ENCODE measurements at regions not wholly inside any gene's neighbourhood (a gene's known extent, or its start where the extent isn't known, plus 50 kb on each side); places are given as distances from the start of the nearest gene placed in this dataset.
"Not testable (repeated sequence)": the region's sequence is repeated elsewhere in the genome, so short reads cannot be mapped to it uniquely, and the experiment has no call there.

DNA sequence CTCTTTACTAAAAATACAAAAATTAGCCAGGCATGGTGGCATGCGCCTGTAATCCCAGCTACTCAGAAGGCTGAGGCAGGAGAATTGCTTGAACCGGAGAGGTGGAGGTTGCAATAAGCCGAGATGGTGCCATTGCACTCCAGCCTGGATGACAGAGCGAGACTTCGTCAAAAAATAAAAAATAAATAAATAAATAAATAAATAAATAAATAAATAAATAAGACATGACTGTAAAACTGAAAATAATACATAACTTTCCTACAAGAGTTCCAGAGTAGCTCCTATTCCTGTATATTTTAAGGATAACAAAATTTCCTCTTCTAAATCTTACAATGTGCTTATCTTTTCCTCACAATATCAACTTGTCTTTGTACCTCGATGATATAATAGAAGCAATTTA, 549.4 kb downstream of the TRAM1L1 start:
- not testable (repeated sequence) for DNase-seq

DNA sequence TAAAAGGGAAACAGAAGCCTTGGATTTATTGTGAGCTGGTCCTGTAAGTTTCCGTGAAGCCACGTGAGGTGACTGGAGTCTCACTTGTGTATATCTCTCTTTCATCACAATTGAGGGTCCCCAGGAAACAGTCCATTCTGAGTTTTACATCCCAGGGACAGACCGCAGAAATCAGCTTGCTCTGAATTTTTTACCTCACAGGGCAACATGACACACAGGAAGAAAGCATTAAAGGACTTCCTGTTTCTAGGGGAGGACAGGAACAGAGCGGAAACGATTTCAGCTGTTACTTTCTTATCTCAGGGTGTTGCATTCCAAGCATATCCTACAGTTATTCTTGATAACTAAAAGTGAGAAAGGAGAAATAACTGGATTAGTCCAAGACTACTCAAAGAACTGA, 553.5 kb downstream of the TRAM1L1 start:
- DNase-seq, result no peak

DNA sequence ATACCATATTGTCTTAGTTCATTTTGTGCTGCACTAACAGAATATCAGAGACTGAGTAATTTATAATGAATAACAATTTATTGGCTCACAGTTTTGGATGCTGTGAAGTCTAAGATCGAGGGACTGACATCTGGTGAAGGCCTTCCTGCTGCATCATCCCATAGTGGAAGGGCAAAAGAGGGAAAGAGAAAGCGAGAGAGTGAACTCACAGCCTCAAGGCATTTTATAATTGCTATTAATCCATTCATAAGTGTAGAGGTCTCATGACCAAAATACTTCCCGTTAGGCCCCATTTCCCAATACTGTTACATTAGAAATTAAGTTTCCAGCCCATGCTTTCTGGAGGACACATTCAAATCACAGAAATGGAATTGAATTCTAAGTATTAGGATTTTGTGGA, 554.4 kb downstream of the TRAM1L1 start:
- DNase-seq, result no peak

DNA sequence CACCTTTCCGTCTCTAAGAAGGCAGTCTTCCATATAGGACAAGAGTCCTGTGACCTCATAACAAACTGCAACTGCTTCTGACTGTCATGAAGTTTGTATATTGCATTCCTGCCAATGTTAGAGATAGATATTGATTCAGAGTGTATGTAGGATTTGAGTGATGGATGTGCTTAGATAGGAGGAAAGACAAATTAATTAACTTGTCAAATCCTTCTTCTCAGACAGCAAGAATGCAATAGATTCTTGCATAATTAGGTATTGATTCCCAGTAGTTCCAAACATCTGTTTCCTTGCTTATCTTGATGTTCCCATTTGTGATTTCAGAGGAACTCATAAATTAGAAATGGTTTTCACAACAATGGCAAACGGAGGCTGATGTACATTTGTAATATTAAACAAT, 555.3 kb downstream of the TRAM1L1 start:
- no peak for DNase-seq

DNA sequence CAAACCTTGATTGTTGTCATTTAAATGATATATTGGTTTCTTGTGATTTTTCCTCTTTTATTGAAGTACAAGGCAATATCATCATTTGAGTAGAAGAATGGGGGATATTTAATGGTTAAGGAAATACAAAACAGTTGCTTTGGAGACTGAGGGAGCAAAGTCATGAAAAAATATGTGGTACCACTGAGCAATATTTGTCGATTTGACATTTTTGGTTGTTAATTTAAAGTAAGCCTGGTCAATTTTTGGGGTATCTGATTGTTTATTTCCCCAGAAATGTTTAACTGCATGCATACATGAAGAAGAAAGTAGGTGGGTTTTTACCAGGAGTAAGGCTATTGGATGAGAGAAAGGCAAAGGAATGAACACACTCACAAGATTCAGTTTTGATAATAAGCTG, 556.2 kb downstream of the TRAM1L1 start:
- DNase-seq, result no peak

DNA sequence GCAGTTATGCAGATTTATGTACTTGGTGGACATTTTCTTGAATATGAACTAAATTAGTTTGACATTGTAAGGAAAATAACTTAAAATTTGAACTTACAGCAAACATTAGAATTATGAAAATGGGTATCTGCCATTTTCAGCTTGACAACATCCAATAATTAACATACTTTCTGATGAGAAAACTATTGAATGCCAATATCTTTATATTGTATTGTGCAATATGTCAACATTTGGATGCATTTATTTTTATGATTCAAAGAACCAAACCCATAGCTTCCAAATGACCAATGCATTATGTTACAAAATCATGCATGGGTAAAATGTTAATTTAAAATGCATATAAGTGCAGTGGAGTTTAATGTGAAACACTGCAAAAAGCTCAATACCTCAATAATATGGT, 562.5 kb downstream of the TRAM1L1 start:
- no peak for DNase-seq

DNA sequence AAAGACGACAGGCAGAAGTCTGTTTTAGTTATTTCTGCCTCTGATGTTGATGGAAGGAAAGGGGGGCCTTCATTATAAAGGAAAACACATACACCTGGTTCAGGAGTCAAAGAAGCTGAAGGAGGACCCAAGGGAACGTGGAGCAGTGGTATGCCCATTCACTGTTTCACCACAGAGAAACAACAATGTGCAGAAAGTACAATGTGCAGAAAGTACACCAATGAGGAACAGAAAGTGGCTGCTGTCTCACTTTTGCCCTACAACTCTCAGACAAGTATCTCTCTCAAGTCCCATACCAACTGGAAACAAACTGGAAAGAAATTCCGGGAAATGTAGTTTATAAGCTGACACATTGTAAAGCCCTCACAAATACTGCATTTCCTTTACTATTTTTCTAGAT, 564.5 kb downstream of the TRAM1L1 start:
- DNase-seq, result no peak

DNA sequence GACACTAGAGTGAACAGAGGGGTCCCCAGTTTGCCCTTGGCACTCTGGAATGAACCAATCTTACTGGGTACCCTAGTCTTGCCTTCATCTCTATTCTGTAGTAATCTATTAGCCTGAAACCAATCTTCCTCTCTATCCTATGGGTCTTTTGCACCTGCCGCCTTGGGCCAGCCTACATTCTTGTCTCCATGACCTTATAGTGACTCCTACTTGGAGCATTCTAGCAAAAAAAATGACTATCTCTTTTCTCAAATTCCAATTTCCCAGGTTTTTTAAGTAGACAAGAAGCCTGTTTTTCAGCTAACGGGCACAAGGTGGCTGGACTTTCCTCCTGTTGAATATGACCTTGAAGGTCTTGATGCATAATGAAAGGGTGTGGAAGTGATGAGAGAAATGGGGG, 568.7 kb downstream of the TRAM1L1 start:
- DNase-seq, result no peak

DNA sequence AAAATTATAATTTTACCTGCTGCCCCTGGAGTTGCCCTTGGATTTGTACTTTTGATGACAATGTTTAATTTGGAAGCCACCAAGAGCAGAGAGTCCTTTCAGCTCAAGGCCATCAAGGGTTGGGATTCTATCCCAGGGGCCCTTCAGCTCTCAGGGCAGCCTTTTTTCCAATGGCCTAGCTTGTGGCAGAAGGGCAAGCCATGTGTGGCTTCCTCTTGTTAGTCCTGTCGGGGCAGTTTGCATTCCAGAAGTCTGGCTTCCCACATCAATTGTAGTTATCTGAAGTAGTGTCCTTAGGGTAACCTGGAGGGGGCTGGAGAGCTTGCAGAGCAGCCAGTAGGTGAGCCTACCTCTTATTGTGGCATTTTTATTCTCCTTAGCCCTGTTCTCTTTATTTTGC, 569.4 kb downstream of the TRAM1L1 start:
- DNase-seq, result no peak

DNA sequence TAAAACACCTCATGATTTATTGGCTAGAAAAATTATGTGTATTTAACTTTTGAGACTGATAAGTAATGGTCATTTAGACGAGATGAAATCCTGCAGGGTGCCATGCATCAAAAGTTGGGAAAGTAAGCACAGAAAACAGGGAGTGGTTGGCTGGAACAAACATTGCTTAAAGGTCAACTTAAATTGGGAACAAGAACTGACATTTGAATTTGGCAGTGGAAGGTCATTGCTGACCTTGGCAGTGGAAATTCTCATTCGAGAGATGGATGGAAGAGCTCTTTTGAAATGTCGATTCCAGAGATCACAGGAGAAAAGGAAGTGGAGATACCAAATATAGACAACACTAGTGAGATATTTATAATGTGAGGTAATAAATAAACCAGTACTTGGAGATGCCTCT, 572.8 kb downstream of the TRAM1L1 start:
- no peak for DNase-seq

DNA sequence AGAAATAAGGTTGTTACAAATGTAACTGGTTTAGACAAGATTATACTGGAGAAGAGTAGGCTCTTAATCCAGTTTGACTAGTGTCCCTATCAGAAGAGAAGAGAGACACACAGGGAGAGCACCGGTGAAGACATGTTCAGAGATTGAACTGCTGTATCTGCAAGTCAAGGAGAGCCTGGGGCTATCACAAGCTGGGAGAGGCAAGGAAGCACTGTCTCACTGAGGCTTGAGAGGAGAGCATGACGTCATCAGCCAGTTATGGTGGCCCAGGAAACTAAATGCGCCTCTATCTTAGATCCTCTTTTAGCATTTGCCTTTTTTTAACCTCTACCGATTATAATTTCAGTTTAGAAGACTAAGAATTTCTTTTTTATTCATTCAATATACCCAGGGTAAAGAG, 583.4 kb downstream of the TRAM1L1 start:
- DNase-seq, result no peak

DNA sequence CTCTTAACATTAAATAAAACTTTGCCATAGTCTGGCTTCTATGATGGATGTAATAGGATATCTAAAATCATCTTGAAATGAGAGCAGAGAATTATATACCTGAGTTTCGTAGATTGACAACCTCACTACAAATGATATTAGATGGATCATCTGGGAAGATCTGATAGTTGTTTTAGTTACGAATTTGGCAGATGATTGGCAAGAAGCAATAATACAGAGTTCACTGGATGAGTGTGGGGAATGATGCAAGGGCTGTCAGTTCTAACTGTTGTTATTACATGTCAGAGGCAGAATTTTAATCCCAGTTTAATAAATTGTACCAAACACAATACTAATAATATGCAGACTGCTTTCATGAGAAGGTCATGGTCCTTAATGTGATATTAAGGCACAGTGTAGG, 585.2 kb downstream of the TRAM1L1 start:
- DNase-seq, result no peak

DNA sequence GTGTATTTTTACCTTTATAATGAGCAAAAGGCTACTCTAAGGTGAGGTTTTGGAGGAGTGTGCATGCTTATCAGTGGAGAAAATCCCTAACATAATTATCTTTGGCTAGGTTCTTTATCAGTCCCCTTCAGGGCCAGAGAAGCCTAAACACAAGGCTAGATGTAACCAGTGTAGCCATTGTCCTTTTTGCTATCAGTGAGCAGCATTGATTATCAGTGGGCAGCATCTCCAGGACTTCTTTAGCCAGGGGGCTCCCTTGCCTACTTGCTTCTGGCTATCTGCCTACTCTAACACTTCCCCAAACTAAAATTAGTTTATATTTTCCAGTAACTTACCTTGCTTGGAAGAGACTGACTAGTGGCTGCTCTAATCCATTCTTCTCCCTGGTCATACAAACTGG, 595.6 kb downstream of the TRAM1L1 start:
- no peak for DNase-seq

DNA sequence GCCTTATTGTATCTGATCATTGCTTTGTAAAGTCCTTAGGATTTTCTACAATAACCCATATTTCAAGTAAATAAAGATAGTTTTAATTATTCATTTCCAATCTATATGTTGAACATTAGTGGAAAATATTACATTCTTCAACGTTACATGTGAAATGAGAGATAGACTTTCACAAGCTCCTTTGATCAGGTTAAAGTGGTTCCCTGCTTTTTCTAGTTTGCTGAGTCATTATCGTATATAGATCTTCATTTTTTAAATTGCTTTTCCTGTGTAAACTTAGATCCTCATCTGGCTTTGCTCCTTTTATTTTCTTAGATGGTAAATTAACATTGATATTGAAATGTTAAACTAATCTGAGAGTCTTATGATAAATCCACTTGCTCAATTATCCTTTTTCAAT, 599.0 kb downstream of the TRAM1L1 start:
- DNase-seq, result no peak

DNA sequence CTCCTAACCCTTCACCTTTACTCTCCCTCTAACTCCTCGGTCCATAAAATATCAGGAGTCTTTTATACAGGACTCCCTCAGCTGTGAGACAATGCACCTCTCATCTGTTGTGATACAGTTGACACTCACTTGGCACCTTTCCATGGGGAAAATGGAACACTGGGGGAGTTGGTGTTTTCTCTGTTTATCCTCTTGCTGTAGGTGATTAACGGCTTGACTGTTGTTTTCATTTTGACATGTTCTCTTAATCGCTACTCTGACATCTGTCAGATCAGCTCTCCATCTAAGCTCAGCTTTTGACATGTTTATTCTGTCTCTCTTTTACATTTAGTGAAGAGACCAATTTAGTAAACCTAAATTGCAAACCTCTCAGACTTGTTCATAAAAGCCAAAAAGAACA, 604.8 kb downstream of the TRAM1L1 start:
- DNase-seq, result no peak

DNA sequence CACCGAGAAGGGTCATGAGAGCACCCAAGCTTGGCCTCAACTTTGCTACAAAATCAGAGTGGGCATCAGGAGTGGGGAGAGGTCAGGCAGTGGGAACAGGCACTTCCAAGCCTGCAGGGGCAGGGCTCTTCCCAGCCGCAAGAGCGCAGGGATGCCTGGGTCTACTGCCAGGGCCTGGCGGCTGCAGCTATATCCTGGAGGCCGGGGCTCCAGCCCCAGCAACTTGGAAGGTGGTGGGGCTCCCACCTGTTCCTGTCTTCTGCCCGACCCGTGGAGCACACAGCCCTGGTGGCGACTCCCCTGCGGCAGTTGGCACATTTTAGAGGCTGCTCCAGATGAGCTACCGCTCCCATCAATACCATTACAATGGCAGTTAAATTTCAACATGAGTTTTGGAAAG, 607.0 kb downstream of the TRAM1L1 start:
- no peak for DNase-seq

DNA sequence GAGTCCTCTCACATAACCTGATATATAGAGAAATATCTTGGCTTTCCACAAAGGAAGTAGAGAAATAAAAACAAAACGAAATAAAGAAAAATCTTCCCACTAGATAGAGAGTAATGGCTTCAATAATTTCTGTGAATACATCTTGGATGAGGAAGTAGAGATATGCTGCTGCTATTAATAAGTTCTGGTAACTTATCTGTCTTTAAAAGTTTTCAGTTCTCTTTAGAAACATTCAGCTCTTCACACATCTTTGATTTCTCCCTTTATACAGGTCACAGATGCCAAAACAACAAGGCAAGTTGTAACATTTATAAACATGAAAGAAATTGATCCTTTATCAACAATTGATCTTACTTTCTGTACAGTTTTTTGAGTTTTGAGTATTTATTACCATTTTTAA, 615.8 kb downstream of the TRAM1L1 start:
- no peak for DNase-seq

DNA sequence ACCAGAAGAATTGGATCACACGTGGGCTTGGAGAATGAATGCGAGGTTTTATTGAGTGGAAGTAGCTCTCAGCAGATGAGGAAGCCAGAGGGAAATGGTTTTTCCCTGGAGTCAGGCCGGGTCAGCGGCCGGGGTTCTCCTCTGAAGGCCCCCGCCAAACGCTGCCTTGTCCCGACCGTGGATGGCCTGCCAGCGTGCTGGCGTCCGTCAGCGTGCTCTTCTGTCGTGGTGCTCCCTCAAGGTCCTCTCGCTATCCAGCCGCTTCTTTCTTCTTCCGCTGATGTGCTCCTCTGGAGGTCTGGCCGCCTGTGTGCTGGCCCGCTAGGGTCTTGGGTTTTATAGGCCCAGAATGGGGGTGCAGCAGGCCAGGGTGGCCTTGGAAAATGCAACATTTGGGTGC, 632.2 kb downstream of the TRAM1L1 start:
- no peak for DNase-seq

DNA sequence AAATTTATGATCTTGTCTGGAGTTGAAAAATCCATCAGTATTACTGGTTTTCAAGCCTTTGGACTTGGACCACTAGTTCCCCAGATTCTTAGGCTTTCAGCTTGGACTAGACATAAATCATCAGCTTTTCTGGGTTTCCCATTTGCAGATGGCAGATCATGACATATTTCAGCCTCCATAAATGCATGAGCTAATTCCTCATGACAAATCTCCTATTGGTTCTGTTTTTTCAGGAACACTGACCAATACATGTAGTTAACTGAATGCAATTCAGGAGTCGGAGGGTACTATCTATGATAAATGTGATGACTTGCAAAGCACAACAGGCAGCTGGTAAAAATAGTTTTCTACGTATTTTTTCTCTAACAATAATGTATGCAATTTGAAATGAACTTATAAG, 635.6 kb downstream of the TRAM1L1 start:
- no peak for DNase-seq

DNA sequence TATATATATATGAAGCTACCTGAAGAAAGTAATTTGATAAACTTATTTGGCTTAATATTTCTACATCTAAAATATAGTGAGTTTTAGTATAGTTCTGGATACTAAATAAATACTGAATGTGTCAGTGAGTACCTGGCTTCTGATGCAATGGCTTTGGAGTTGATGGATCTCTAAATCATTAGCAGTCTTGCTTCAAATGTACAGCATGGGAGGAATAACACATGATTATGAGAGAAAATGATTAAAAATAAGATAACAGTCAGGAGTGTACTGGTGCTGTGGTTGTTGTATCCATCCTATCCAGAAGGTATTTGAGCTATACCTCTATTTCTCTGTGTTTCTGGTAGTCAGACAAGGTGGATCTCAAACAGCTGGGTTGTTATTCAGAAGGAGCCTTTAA, 641.3 kb downstream of the TRAM1L1 start:
- DNase-seq, result no peak

DNA sequence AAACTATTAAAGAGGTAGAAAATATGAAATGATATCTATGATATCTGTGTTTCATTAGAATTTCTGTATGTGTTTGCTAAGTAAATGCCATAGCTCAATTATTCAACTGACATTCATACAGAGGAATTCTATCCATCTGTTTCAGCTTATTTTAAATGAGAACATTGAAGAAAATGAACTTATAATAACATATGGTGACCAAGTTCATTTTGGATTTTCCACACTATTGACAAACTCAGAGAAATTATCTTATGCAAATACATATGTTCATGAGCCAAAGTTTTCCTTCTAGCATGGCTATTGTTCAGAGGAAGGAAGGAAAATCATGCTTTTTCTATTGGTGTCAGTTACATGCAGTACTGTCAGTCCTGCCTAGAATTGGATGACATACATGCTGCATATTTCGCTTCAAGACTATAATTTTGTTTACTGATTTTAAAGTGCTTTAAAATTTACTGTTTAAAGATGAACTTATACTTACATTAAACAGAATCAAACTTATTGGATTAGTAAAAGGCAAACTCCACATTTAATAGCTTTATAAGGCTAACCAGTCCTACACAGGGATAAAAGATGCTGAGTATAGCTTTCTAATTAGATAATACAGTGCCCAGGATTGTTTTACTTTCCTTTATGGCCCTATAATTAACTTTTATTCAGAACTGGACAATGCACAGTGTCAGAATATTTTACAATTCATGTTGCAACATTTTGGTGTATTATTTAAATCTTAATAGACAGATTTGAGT, 646.2 kb downstream of the TRAM1L1 start:
- no peak for DNase-seq

DNA sequence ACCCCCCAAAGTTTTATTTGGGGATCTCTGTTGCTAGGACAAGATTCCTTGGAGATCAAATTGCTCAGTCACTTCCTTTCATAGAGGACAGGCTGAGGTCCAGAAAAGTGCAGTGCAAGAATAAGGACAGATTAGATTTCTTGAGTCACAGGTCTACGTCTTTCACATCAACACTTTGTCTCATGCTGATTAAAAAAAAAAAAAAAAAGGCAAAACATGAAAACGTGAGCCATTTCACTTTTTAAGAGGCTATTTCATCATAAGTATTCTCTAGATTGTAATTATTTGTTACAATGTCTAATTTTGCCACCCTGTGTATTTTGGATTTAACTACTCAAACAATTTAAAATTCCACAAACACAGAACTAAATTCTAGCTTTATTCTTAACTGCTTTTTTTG, 647.0 kb downstream of the TRAM1L1 start:
- no peak for DNase-seq

DNA sequence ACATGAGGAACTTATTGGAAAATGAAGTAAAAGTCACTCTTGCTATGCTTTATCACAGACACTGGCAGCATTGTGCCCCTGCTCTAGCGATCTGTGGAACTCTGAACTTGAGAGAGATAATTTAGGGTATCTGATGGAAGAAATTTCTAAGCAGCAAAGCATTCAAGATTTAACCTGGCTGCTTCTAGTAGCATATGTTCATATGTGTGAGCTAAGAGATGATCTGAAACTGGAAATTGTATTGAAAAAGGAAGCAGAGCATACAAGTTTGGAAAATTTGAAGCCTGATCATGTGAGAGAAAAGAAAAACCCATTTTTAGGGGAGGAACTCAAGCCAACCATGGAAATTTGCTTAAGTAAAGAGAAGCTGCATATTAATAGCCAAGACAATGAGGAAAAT, 657.7 kb downstream of the TRAM1L1 start:
- DNase-seq, result no peak

DNA sequence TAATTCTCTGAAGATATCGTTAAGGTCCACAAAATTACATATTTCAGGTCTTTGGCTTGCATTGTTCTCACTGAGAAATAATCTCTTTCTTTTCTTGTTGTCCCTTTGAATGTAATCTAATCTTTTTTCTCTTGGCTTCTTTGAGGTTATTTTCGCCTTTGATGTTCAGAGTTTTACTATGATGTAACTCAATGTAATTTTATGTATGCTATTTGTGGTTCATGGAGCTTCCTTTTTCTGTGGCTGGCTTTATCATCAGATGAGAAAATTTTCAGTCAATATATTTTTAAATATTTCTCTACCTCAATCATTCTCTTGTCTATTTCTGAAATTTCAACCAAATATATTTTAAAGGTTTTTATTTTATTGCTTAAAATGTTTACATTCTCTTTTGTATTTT, 672.2 kb downstream of the TRAM1L1 start:
- DNase-seq, result no peak

DNA sequence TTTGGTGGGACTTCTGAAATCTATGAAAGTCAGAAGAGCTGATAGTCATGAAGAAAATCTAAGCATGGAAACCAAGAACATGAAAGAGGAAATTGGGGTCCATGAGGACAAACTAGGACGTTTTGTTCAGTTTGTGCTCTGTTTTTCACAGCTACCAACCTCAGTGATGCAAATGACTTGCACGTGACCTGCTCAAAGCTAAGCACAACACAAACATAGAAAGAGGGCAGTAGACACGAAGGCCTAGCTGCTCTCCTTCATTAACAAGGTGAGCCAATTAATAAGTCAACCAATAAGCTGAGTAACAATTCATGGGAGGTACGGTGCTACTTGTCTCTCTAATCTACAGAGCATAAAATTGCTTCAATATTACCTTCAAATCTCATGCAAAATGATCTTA, 684.1 kb downstream of the TRAM1L1 start:
- DNase-seq, result no peak

DNA sequence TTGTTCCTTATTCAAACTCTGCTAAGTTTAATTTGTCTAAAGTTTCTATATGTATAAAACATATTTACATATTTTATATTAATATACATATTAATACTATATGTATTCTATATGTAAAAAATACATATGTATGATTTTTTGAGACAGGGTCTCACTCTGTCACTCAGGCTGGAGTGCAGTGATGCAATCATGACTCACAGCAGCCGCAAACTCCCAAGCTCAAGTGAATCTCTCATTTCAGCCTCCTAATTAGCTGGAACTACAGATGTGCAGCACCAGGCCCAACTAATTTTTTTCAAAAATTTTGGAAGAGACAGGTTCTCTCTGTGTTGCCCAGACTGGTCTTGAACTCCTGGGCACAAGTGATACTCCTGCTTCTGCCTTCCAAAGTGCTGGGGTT, 684.9 kb downstream of the TRAM1L1 start:
- DNase-seq, result no peak

Measured in activated gamma-delta T cell (primary cell).